OCI-LY1 (cell line): ENCODE measurements at regions not wholly inside any gene's neighbourhood (a gene's known extent, or its start where the extent isn't known, plus 50 kb on each side); places are given as distances from the start of the nearest gene placed in this dataset.

Experiments
- H2AFZ ChIP-seq: fragments of 200-600 bp; sonication (generic), shearing (Covaris generic); 2 replicates; pipeline ENCODE4 v1.6.0; 2014; ENCODE audit warnings: antibody characterized with exemption, mild to moderate bottlenecking, low read length
- H3F3A ChIP-seq: fragments of 200-600 bp; sonication (generic), shearing (Covaris generic); 2 replicates; pipeline ENCODE4 v1.6.0; 2014; ENCODE audit warnings: mild to moderate bottlenecking, antibody characterized with exemption, low read length, moderate library complexity; ENCODE audit not compliant: insufficient read depth
- H3K27ac ChIP-seq: fragments of 200-600 bp; sonication (generic); 2 replicates; pipeline ENCODE4 v1.5.1; 2014; ENCODE audit warnings: low read length, mixed run types, mild to moderate bottlenecking, low read depth; ENCODE audit not compliant: poor library complexity, severe bottlenecking
- H3K27me3 ChIP-seq: fragments of 200-600 bp; sonication (generic); 2 replicates; pipeline ENCODE4 v1.6.0; 2014; ENCODE audit warnings: antibody characterized with exemption, mild to moderate bottlenecking, low read length, moderate library complexity; ENCODE audit not compliant: insufficient read depth
- H3K36me3 ChIP-seq: fragments of 200-600 bp; sonication (generic); 2 replicates; pipeline ENCODE4 v1.6.1; 2014; ENCODE audit warnings: mild to moderate bottlenecking, antibody characterized with exemption, low read length, moderate library complexity, mixed read lengths; ENCODE audit not compliant: insufficient read depth
- H3K4me1 ChIP-seq: fragments of 200-600 bp; sonication (generic); 2 replicates; pipeline ENCODE4 v1.5.1; 2014; ENCODE audit warnings: mild to moderate bottlenecking, low read length, moderate library complexity; ENCODE audit not compliant: insufficient read depth, severe bottlenecking
- H3K4me2 ChIP-seq: fragments of 200-600 bp; sonication (generic), shearing (Covaris generic); 2 replicates; pipeline ENCODE4 v1.6.1; 2014; ENCODE audit warnings: low read length
- H3K4me3 ChIP-seq: fragments of 200-600 bp; sonication (generic); 2 replicates; pipeline ENCODE4 v1.5.1; 2014; ENCODE audit warnings: low read length, low read depth, mild to moderate bottlenecking, mixed read lengths; ENCODE audit not compliant: poor library complexity, severe bottlenecking
- H3K79me2 ChIP-seq: fragments of 200-600 bp; shearing (Covaris generic); 2 replicates; pipeline ENCODE4 v1.6.1; 2016; ENCODE audit warnings: mixed run types, low read length, mixed read lengths; ENCODE audit not compliant: insufficient read depth
- H3K9ac ChIP-seq: fragments of 200-600 bp; sonication (generic), shearing (Covaris generic); 2 replicates; pipeline ENCODE4 v1.6.1; 2014; ENCODE audit warnings: mild to moderate bottlenecking, low read length, mixed read lengths
- H3K9me2 ChIP-seq: fragments of 200-600 bp; sonication (generic), shearing (Covaris generic); 2 replicates; pipeline ENCODE4 v1.6.1; 2014; ENCODE audit warnings: low read depth, mild to moderate bottlenecking, low read length, mixed read lengths
- H3K9me3 ChIP-seq: fragments of 200-600 bp; shearing (Covaris generic); 2 replicates; pipeline ENCODE4 v1.6.1; 2014; ENCODE audit warnings: low read length, mixed read lengths
- H4K20me1 ChIP-seq: fragments of 200-600 bp; sonication (generic), shearing (Covaris generic); 2 replicates; pipeline ENCODE4 v1.6.0; 2016; ENCODE audit warnings: mild to moderate bottlenecking, low read length; ENCODE audit not compliant: insufficient read depth
- CTCF ChIP-seq: fragments of 200-600 bp; sonication (generic), shearing (Covaris generic); IDR thresholded peaks from 2 replicates; pipeline ENCODE4 v1.5.1; 2017; ENCODE audit warnings: mild to moderate bottlenecking, antibody characterized with exemption, low read length, moderate library complexity, mixed read lengths
- EZH2 ChIP-seq: fragments of 200-600 bp; sonication (generic), shearing (Covaris generic); IDR thresholded peaks from 2 replicates; pipeline ENCODE4 v1.8.0; 2017; ENCODE audit warnings: borderline replicate concordance, mixed run types, mild to moderate bottlenecking, antibody characterized with exemption, low read length, moderate library complexity, mixed read lengths

- Histone ChIP-seq H3K9me3 (no peaks in the 10 kb centered on the region), H3K4me3 (no peak overlapping the region), H2AFZ (no peak overlapping the region)
Measured at GRCh38 chr6:17015551-17016381, 86.1 kb upstream of the STMND1 start.

GRCh38 chr6:17015144-17015543, 86.7 kb upstream of the STMND1 start:
- Histone ChIP-seq H3K4me1 (no peaks in the 10 kb centered on the region), H3K27me3 (no peaks in the 10 kb centered on the region), H3K9me2 (no peaks in the 10 kb centered on the region), H3K27ac (no peak overlapping the region), H3K4me3 (no peak overlapping the region), H3K36me3 (no peaks in the 10 kb centered on the region), H3K4me2 (no peak overlapping the region), H3F3A (no peaks in the 10 kb centered on the region), H3K79me2 (no peaks in the 10 kb centered on the region), H3K9ac (no peak overlapping the region), H4K20me1 (no peaks in the 10 kb centered on the region), H3K9me3 (no peaks in the 10 kb centered on the region), H2AFZ (no peak overlapping the region)
- no peak for TF ChIP-seq CTCF
- no peak for TF ChIP-seq EZH2

More at GRCh38 chr6:17015551-17016381, 86.1 kb upstream of the STMND1 start:
- Histone ChIP-seq H3K27ac (no peak overlapping the region), H3K4me1 (no peaks in the 10 kb centered on the region), H3K4me2 (no peak overlapping the region), H3F3A (no peaks in the 10 kb centered on the region), H3K27me3 (no peaks in the 10 kb centered on the region), H3K9me2 (no peaks in the 10 kb centered on the region), H3K79me2 (no peaks in the 10 kb centered on the region), H3K36me3 (no peaks in the 10 kb centered on the region), H3K9ac (no peak overlapping the region), H4K20me1 (no peaks in the 10 kb centered on the region)
- TF ChIP-seq EZH2 (no peak), CTCF (no peak)

- H3K4me3 ChIP-seq = no peak overlapping the region
- TF ChIP-seq EZH2 (no peak), CTCF (no peak)
- H2AFZ ChIP-seq = no peak overlapping the region
- H3K27ac ChIP-seq = no peak overlapping the region
- no peak overlapping the region for H3K9ac ChIP-seq
- no peaks in the 10 kb centered on the region for H3F3A ChIP-seq
- H4K20me1 ChIP-seq = no peaks in the 10 kb centered on the region
- H3K9me3 ChIP-seq = no peaks in the 10 kb centered on the region
- no peaks in the 10 kb centered on the region for H3K9me2 ChIP-seq
- H3K4me1 ChIP-seq = no peaks in the 10 kb centered on the region
- H3K79me2 ChIP-seq = no peaks in the 10 kb centered on the region
- no peaks in the 10 kb centered on the region for H3K27me3 ChIP-seq
- H3K4me2 ChIP-seq = no peak overlapping the region
- no peaks in the 10 kb centered on the region for H3K36me3 ChIP-seq
Measured at GRCh38 chr6:17013701-17014100, 88.1 kb upstream of the STMND1 start.
